ENCODE measurements at regions not wholly inside any gene's neighbourhood (a gene's known extent, or its start where the extent isn't known, plus 50 kb on each side); places are given as distances from the start of the nearest gene placed in this dataset.

GRCh38 chr9:17871213-17871890 lies 292.5 kb downstream of the SH3GL2 start:
- TF ChIP-seq, protein P1, sequence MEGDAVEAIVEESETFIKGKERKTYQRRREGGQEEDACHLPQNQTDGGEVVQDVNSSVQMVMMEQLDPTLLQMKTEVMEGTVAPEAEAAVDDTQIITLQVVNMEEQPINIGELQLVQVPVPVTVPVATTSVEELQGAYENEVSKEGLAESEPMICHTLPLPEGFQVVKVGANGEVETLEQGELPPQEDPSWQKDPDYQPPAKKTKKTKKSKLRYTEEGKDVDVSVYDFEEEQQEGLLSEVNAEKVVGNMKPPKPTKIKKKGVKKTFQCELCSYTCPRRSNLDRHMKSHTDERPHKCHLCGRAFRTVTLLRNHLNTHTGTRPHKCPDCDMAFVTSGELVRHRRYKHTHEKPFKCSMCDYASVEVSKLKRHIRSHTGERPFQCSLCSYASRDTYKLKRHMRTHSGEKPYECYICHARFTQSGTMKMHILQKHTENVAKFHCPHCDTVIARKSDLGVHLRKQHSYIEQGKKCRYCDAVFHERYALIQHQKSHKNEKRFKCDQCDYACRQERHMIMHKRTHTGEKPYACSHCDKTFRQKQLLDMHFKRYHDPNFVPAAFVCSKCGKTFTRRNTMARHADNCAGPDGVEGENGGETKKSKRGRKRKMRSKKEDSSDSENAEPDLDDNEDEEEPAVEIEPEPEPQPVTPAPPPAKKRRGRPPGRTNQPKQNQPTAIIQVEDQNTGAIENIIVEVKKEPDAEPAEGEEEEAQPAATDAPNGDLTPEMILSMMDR (IDR thresholded peaks at IDR 0.05; ENCODE audit: low read depth, low read length, missing control alignments) = no peak
- no peak overlapping the region for H3K4me3 ChIP-seq (ENCODE audit: low read depth, low read length)
- DNase-seq (ENCODE audit: low read depth) = no peak

DNA sequence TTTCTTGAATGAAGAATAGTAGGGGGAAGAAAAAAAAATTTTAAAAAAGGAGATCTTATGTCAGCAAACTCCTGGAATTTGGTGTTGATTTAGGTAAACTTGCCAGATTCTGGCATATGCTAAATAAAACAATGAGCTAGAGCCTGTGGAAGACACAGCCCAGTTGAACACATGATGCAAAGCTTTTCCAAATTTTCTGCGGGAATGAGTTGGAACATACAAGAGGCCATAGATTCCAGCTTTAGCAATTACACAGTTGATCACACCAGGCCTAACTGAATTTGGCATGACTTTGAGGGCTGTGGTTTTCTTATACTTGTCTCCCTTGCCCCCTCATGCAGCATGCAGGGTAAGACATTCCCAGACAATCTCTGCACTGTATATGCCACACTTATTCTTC lies 297.0 kb downstream of the SH3GL2 start:
- H3K4me3 ChIP-seq (ENCODE audit: low read depth, low read length) = no peak overlapping the region
- no peak for DNase-seq (ENCODE audit: low read depth)
- TF ChIP-seq, protein P1 (IDR thresholded peaks at IDR 0.05; ENCODE audit: low read depth, low read length, missing control alignments) = no peak

- TF ChIP-seq, protein P1 (IDR thresholded peaks at IDR 0.05; ENCODE audit: low read depth, low read length, missing control alignments) = no peak
- no peak overlapping the region for H3K4me3 ChIP-seq (ENCODE audit: low read depth, low read length)
- no peak for DNase-seq (ENCODE audit: low read depth)
These were observed 297.8 kb downstream of the SH3GL2 start for GRCh38 chr9:17876687-17877086.

DNA sequence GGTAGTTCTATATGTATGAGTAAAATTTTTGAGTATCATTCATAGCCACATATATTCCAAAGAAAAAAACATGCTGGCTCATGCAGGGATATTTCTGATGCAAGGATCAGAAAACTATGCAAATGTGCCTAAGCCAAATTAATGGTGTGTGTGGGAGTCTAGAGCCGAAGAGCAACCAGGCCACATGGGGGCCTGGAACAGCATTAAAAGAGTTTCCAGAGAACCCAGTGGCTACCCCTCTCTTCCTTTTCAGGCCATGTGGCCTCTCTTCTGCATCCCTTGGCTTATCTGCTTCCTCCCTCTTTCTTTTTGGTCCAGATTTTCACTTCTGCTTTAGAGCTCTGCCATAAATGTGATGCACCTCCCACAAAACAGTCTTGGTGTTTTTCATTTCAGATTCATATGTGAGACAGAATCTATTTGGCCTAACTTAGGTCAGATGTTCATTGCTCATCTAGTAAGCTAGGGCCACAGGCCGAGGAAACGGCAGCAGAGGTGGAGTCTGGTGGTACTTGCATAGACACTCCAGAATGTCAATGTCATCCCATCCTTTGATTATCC lies 300.0 kb downstream of the SH3GL2 start:
- no peak for DNase-seq (ENCODE audit: low read depth)
- TF ChIP-seq, protein P1 (IDR thresholded peaks at IDR 0.05; ENCODE audit: low read depth, low read length, missing control alignments) = no peak
- H3K4me3 ChIP-seq (ENCODE audit: low read depth, low read length) = no peak overlapping the region

- TF ChIP-seq, protein P1 (IDR thresholded peaks at IDR 0.05; ENCODE audit: low read depth, low read length, missing control alignments) = no peak
- no peak overlapping the region for H3K4me3 ChIP-seq (ENCODE audit: low read depth, low read length)
These were observed 302.5 kb downstream of the SH3GL2 start for GRCh38 chr9:17881371-17881770.

GRCh38 chr9:17882688-17883594 lies 304.1 kb downstream of the SH3GL2 start:
- DNase-seq (ENCODE audit: low read depth) = no peak
- H3K4me3 ChIP-seq (ENCODE audit: low read depth, low read length) = no peak overlapping the region
- TF ChIP-seq, protein P1 (IDR thresholded peaks at IDR 0.05; ENCODE audit: low read depth, low read length, missing control alignments) = no peak

More at GRCh38 chr9:17881371-17881770, 302.5 kb downstream of the SH3GL2 start:
- no peak for DNase-seq (ENCODE audit: low read depth)
